ENCODE measurements at regions not wholly inside any gene's neighbourhood (a gene's known extent, or its start where the extent isn't known, plus 50 kb on each side); places are given as distances from the start of the nearest gene placed in this dataset.

DNA sequence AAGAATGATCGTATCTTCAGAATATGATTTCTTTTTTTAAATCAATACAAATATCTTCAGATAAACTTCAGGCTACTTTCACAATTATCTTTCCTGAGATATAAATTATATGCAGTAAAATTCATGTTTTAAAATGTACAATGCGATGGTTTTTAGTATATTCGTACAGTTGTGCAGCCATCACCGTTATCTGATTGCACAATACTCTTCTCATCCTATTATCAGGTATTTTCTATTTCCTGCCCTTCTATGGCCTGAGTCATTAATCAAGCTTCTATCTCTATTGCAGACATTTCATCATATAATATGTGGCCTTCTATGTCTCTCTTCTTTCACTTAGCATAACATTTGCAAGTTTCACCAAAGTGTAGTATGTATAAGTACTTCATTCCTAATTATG lies 1360.2 kb upstream of the SLC10A2 start:
- TF ChIP-seq, protein P1, sequence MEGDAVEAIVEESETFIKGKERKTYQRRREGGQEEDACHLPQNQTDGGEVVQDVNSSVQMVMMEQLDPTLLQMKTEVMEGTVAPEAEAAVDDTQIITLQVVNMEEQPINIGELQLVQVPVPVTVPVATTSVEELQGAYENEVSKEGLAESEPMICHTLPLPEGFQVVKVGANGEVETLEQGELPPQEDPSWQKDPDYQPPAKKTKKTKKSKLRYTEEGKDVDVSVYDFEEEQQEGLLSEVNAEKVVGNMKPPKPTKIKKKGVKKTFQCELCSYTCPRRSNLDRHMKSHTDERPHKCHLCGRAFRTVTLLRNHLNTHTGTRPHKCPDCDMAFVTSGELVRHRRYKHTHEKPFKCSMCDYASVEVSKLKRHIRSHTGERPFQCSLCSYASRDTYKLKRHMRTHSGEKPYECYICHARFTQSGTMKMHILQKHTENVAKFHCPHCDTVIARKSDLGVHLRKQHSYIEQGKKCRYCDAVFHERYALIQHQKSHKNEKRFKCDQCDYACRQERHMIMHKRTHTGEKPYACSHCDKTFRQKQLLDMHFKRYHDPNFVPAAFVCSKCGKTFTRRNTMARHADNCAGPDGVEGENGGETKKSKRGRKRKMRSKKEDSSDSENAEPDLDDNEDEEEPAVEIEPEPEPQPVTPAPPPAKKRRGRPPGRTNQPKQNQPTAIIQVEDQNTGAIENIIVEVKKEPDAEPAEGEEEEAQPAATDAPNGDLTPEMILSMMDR (conservative IDR thresholded peaks at IDR 0.05; ENCODE audit: low read depth, low read length), result no peak
- H3K4me3 ChIP-seq (ENCODE audit: low read length), result no peak overlapping the region
- no peak for DNase-seq (ENCODE audit: low read depth)

DNA sequence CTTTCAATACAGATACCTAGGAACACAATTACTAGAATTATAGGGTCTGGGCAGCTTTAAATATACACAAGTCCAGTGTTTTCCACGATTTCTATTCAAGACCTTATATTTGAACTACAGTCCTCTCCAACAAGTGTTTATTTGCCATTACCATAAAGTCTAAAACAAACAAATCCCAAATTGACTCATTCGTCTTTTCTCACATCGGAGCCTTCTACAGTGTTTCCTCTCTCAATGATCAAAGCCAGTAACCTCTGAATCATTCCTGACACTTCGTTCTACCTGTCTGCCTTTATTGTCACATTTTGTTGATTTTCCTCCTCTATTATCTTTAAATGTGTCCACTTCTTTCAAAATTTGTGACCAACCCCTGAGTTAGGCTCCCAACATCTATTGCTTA lies 1356.5 kb upstream of the SLC10A2 start:
- H3K4me3 ChIP-seq (ENCODE audit: low read length), result no peak overlapping the region
- DNase-seq (ENCODE audit: low read depth), result no peak
- TF ChIP-seq, protein P1 (conservative IDR thresholded peaks at IDR 0.05; ENCODE audit: low read depth, low read length), result no peak

DNA sequence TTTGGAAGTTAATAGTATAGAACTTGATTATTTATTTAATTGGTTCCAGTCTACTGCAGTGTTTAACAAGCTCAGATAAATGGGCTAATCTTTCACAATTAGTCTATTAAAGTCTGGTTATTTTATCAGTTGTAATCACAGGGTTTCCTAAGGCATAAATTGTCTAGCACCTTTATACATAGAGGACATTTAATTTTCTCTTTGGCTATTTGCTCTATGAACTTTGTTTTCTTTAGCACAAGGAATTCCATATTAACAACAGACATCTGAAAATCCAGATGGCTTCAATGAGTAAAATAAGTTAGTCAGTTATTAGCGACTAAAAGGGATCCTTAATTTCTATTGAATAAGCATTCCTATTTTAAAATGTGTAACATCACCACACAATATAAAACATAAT lies 1350.8 kb upstream of the SLC10A2 start:
- TF ChIP-seq, protein P1 (conservative IDR thresholded peaks at IDR 0.05; ENCODE audit: low read depth, low read length), result no peak
- DNase-seq (ENCODE audit: low read depth), result no peak
- H3K4me3 ChIP-seq (ENCODE audit: low read length), result no peak overlapping the region

DNA sequence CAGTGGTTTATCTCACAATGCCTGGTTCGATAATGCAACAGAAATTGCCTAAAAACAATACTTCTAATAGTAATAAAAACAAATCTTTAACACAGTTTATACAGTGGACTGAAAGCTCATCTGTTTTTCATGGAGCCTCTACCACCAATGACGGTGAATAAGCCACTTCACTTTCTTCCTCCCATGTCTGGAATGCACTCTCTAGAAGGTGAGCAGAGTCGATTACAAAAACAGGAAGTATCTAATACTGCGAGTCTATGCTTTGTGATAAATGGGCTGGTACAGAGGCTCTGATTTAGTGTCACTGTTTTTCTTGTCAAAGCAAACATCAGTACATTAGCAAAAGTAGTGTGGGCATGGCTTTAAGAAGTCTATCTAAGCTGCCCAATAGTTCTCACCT lies 1348.6 kb upstream of the SLC10A2 start:
- DNase-seq (ENCODE audit: low read depth), result no peak
- TF ChIP-seq, protein P1 (conservative IDR thresholded peaks at IDR 0.05; ENCODE audit: low read depth, low read length), result no peak

DNA sequence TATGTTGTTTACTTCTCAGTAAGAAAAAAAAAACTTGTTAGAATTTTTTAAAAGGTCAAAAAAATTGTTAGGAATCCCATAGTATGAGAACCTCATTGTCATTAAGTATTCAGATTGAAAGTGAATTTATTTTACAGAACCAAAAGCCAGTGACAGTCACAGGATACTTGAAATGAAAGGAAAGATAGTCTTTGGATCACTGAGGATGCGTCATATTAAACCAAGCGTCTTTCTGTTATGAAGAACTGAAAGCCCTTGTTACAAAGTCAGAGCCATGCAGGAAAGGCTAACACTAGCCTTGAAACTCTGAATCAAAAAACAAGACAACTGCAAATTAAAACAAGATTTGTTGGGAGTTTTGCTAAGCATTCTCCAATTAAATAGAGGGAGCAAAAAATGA lies 1348.0 kb upstream of the SLC10A2 start:
- no peak for DNase-seq (ENCODE audit: low read depth)
- TF ChIP-seq, protein P1 (conservative IDR thresholded peaks at IDR 0.05; ENCODE audit: low read depth, low read length), result no peak
- H3K4me3 ChIP-seq (ENCODE audit: low read length), result no peak overlapping the region

More for the DNA sequence above, 1348.6 kb upstream of the SLC10A2 start:
- no peak overlapping the region for H3K4me3 ChIP-seq (ENCODE audit: low read length)

DNA sequence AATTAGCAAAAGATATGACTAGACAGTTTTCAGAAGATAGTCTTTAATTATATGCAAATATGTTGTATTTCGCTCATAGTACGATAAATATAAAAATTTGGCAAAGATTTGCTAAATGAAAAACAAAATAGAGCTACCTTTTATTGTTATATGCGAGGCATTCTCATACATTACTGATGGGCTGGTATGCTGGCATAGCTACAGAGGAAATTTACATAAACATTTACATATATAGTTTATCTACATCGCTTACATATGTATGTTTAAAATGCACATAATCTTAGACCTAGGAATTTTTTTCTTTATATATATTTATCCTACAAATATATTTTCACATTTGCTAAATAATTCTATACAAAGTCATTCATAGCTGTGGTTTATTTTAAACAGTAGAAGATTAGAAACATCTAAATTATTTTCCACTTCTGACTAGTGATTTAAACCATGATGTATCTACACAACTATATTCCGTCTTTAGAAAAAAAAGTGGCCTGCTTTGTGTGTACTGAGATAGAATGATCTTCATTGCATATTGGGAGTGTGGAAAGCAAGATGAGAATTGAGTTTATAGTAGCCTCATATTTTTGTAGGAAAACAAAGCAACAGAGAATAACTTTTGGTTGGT lies 1345.0 kb upstream of the SLC10A2 start:
- no peak overlapping the region for H3K4me3 ChIP-seq (ENCODE audit: low read length)
- no peak for DNase-seq (ENCODE audit: low read depth)
- TF ChIP-seq, protein P1 (conservative IDR thresholded peaks at IDR 0.05; ENCODE audit: low read depth, low read length), result no peak

DNA sequence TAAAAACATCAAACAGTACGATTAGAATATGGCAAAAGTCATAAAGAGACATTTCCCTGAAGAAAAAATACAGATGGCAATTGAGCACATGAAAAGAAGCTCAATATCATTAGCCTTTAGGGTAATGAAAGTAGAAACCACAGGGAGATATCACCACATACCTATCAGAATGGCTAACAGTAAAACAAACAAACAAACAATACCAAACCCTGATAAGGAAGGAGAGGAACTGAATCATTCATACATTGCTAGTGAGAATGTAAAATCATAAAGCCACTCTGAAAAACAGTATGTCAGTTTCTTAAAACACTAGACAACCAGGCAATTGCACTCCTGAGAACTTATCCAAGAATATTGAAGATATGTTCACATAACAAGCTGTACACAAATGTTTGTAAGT lies 1342.5 kb upstream of the SLC10A2 start:
- H3K4me3 ChIP-seq (ENCODE audit: low read length), result no peak overlapping the region
- no peak for DNase-seq (ENCODE audit: low read depth)
- TF ChIP-seq, protein P1 (conservative IDR thresholded peaks at IDR 0.05; ENCODE audit: low read depth, low read length), result no peak

Data from retinal pigment epithelial cell (primary cell).